ENCODE measurements at regions not wholly inside any gene's neighbourhood (a gene's known extent, or its start where the extent isn't known, plus 50 kb on each side); places are given as distances from the start of the nearest gene placed in this dataset.

- Histone ChIP-seq H3K9me3 (no peaks in the 10 kb centered on the region), H3K4me1 (no peaks in the 10 kb centered on the region), H3K4me3 (ENCODE audit: low read depth, low read length) (no peak overlapping the region), H3K36me3 (no peaks in the 10 kb centered on the region), H3K27me3 (no peaks in the 10 kb centered on the region)
- no peak for TF ChIP-seq CTCF (IDR thresholded peaks at IDR 0.05; ENCODE audit: low read depth, low read length)
- DNase-seq = no peak
These were observed 102.5 kb upstream of the SLC25A13 start for GRCh38 chr7:96424411-96424810.

DNA sequence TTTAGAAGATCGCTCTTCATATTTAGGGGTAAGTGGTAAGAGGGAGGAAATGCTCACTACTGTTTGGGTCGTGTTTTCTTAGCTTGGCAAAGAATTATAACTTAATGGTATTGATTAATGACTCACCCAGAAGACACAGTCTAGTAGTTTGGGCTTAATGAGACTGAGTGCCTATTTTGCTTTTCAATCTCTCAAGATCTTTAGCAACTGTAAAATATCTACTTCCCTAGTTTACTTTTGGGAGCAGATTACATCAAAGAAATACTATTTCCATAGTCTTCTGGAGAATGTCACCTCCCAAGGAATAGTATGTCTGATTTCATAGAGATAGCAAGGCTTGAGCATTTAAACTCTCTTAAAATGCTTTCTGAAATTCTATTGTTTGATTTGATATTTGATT lies 100.5 kb upstream of the SLC25A13 start:
- no peaks in the 10 kb centered on the region for H3K9me3 ChIP-seq
- H3K36me3 ChIP-seq = no peaks in the 10 kb centered on the region
- no peak for TF ChIP-seq CTCF (IDR thresholded peaks at IDR 0.05; ENCODE audit: low read depth, low read length)
- DNase-seq = no peak
- H3K4me3 ChIP-seq (ENCODE audit: low read depth, low read length) = no peak overlapping the region
- H3K27me3 ChIP-seq = no peaks in the 10 kb centered on the region
- no peaks in the 10 kb centered on the region for H3K4me1 ChIP-seq

GRCh38 chr7:96418581-96418980 lies 96.7 kb upstream of the SLC25A13 start:
- H3K27me3 ChIP-seq = no peaks in the 10 kb centered on the region
- peaks cover 24% of the 10 kb centered on the region for H3K4me1 ChIP-seq
- DNase-seq = no peak
- H3K36me3 ChIP-seq = no peaks in the 10 kb centered on the region
- TF ChIP-seq CTCF (IDR thresholded peaks at IDR 0.05; ENCODE audit: low read depth, low read length) = no peak
- H3K9me3 ChIP-seq = no peaks in the 10 kb centered on the region
- H3K4me3 ChIP-seq (ENCODE audit: low read depth, low read length) = no peak overlapping the region

DNA sequence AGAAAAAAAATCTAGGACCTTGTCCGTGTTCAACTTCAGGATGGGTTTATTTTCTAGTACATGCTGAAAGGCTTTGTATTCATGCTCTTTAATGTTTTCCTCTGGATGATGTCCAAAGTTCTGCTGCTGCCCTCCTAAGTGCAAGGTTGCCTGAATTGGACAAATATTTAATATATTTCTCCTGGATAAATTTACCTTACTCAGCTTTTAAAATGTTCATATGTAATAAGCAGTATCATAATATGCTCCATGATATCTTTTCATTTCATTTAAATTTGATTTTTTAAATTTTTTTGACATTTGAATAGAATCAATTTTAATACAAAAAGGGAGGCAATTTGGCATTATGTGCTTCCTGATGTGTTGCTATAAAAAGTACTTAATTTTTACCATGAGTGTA lies 95.9 kb upstream of the SLC25A13 start:
- Histone ChIP-seq H3K4me3 (ENCODE audit: low read depth, low read length) (no peak overlapping the region), H3K27me3 (no peaks in the 10 kb centered on the region), H3K4me1 (peaks cover 24% of the 10 kb centered on the region), H3K9me3 (no peaks in the 10 kb centered on the region), H3K36me3 (no peaks in the 10 kb centered on the region)
- TF ChIP-seq CTCF (IDR thresholded peaks at IDR 0.05; ENCODE audit: low read depth, low read length) = no peak
- no peak for DNase-seq

DNA sequence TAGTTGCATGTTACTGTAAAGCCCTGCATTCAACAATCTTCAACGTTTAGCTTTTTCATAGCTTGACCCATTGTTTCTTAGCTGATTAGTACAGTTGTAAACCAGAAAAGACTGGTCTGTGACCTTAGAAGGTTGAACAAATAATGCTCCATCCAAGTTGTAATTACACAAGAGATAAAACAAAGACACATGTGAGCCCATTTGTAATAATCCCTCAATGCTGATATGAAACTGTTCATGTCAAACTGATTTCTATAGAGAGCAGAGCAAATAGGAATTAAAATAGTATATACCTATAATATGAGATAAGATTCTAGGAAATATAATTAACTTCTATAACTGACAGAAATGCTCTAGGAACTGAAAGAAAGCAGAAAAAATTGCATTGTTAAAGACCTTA lies 94.7 kb upstream of the SLC25A13 start:
- H3K4me3 ChIP-seq (ENCODE audit: low read depth, low read length) = no peak overlapping the region
- H3K36me3 ChIP-seq = no peaks in the 10 kb centered on the region
- no peaks in the 10 kb centered on the region for H3K27me3 ChIP-seq
- DNase-seq = no peak
- TF ChIP-seq CTCF (IDR thresholded peaks at IDR 0.05; ENCODE audit: low read depth, low read length) = no peak
- no peaks in the 10 kb centered on the region for H3K9me3 ChIP-seq
- H3K4me1 ChIP-seq = peaks cover 24% of the 10 kb centered on the region

DNA sequence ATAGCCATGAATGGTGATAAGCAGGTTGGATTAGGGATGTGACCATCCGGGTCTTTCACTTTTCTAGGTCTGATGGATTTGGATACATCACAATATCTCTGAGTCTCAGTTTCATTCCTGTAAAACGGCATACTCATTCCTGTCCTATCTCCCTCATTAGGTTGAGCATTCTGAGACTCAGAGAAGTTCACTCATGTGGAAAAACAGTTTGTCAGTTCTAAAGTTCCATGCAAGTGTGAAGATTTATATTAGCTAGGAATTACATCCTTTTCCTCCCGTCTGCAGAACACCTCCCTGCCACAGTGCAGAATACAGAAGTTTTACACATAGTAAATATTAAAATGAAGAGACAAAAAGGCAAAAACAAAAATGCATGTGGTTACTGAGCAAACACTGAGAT lies 94.2 kb upstream of the SLC25A13 start:
- no peak for TF ChIP-seq CTCF (IDR thresholded peaks at IDR 0.05; ENCODE audit: low read depth, low read length)
- no peak for DNase-seq
- Histone ChIP-seq H3K27me3 (no peaks in the 10 kb centered on the region), H3K9me3 (no peaks in the 10 kb centered on the region), H3K4me3 (ENCODE audit: low read depth, low read length) (no peak overlapping the region), H3K4me1 (peaks cover 24% of the 10 kb centered on the region), H3K36me3 (no peaks in the 10 kb centered on the region)
